GM18498 (cell line): ENCODE measurements at regions not wholly inside any gene's neighbourhood (a gene's known extent, or its start where the extent isn't known, plus 50 kb on each side); places are given as distances from the start of the nearest gene placed in this dataset.

Experiments
- ATAC-seq: cut with Tn5 transposase; IDR thresholded peaks from one replicate; pipeline ENCODE4 v1.9.1; 2021; ENCODE audit warnings: mild to moderate bottlenecking, moderate library complexity; ENCODE audit not compliant: unreplicated experiment

DNA sequence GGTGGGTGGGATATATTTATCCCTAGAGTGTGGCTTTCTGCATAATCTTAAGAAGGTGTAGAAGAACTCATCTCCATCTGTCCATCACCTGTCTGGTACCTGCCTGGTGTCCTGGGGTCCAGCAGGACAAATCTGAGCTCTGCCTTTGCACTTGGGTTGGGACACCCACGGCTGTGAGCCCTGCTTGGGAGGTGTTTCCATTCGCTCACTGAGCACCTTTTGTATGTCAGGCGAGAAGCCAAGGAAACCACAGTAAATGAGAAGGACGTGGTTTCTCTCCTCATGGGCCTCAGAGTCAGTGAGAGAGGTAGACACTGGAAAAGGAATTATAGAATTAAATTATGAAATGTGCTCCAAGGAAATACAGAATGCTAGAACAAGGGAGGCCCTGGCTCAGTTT is 555.9 kb downstream of the MIAT start:
- no peak for ATAC-seq

DNA sequence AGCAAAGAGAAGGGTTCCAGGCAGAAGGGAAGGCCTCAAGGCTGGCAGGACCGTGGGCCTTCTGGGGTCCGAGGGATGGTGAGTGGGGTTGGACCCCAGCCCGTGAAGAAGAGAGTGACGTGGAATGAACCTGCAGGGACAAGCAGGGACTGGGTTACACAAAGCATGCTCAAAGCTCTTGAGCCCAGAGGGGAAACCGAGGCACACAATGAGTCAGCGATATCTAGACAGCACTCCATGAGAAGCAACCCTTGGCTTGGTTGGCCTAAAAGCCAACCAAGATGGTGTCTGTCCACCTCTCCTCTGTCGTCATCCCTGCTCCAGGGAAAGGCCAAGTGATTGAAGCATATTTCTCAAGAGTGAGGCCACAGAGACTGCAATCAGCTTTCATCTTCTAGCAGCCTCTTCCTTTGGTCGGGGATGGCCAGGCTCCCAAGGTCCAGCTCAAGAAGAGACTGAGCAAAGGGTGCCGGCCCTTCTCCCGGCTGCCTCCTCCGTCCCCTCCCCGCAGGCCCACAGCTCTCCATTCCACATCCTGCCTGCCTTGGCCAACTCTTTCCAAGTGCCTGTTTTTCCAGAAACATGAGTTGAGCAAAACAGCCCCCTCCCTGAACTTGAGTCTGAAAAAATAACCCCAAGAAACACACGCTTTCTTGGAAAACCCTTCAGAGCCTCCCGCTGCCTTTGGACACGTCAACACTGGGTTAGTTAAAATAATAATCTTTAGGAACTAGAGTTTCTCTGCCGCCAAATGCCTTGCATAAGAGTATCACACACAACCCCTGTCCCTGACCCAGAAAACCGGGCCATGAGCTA is 556.6 kb downstream of the MIAT start:
- ATAC-seq = no peak

DNA sequence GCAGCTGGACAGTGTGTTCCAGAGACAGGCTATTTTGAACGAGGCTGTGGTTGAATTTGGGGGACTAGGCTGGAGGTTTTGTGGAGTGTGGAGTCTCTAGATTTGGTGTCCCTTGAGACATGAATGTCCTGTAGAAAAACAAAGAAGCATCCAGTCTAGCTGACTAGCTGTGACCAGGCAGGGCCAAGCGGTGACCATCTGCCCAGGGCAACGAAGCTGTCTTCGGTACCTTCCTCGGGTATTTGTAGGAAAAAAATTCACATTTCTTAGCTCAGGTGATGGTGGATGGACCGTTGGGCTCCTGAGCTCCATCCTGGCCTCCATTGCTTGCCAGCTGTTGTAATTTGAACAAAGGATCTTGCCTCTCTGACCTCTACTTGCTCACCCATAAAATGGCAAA is 557.3 kb downstream of the MIAT start:
- ATAC-seq = no peak

DNA sequence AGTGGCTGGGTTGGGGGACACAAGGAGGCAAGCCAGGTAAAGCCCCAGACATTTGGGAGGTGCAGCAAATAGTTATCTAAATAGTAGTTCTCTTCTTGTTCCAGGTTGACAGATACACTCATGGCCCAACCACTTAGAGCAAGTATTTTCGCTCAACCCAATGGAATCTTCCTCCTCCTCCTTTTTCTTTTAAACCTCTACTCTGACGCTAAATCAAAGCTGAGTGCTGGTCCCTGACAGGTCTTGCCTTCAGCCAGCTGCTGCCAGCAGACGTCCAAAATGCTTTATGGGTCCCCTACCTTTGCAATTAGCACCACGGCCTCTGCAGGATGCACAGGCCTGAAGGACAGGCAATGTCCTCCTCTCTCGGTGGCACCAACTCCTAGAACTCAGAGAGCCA is 558.5 kb downstream of the MIAT start:
- ATAC-seq = no peak

DNA sequence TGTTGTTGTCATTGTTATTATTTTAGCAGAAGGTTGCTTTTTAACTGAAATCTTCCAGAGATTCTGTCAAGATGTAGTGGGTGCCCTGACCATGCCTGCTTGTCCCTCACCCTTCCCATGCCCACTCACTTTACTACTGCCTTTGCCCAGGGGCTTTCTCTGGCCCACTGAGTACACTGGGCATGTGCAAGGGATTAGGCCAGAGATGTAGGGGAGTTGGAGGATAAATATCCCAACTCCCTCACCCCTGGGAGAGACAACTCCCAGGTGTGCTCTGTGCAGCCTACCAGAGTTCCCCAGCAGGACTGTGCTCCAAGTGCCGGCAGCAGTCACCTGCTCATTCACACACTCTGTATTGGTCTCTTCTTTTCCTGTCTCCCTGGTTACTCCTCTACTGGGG is 559.1 kb downstream of the MIAT start:
- ATAC-seq = no peak

DNA sequence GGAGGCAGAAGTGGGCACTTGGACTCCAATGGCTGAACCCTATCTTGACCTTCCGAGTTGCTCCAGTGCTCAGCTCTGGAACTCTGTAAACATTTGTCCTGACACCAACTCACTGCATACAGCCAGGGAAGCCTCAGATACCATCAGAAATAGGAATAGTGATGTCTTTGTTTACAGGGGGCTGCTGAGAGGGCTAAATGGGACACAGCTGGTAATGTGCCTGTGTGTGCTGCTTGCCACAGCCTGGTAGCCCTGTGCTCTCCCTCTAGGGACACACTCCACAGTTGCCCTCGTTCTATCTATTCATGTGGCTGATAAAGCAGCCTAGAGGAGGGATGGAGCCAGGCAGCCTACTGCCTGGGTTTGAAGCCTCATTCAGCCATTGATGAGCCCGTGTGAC is 559.8 kb downstream of the MIAT start:
- no peak for ATAC-seq

DNA sequence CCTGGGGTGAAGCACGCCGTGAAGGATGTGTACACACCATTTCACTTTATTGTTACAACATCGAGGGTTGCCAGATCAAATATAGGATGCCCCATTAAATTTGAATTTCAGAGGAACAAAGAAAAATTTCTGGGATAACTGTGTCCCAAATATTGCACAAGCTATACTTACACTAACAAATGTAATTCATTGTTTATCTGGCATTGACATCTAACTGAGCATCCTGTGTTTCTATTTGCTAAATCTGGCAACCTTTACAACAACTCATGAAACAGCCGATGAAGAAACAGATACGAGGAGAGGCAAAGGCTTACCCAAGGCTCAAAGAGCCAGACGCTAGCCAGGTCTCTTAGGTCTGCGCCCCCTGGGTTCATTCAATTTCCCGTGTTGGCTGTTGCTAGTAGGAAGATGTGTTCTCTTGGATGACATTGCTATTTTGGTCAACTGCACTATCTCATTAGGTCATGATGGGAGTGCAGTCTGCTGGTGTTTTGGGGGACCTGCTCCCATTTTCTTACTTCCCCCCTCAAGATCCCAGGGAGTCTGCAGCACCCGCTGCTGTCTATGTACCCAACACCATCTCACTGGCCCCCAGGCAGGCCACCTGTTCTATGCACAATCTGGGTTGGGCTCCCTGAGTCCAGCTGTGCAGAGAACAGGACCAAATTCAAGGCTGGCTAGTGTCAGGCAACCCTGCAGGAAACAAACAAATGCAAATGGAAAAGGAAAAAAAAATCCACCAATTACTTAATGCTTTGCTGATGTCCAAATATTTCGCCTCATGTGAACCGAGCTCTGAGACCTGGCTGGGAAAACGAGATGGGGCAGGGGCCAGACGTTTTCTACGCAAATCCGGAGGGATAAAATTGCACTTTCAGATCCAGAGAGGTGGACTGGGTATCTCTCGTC is 560.9 kb downstream of the MIAT start:
- ATAC-seq = no peak

DNA sequence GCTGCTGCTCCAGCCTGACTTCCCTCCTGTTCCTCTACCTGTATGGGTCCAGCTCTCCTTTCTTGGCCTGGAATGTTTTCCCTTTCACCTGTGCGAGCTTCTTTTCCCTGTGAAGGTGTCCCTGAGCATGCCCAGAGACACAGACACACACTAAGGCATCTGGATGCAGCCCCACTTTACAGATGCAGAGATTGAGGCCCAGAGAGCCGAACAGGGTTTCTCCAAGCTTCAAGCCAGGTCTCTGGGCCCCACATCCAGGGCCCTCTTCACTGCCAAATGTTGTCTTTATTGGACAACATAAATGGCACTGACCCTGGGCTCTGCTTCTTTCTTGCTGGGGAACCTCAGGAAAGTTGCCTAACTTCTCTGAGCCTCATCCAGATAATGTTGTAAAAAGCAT is 561.6 kb downstream of the MIAT start:
- ATAC-seq = no peak

DNA sequence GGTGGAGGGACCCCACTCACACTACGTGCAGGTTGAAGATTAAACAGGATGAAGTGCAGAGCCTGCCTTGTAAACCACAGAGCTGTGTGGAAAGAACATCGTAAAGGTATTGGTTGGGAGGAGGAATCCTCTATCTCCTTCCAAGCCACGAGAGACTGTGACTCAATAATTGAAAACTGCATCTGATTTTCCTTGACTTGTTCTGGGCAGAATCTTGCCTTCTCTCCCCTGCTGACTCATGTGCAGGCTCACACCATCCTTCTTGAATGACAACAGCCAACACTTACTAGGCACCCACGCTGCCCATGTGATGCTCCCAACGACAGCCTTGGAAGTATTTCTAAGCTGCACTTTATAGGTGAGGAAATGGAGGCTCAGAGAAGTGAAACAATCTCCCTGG is 563.0 kb downstream of the MIAT start:
- no peak for ATAC-seq

DNA sequence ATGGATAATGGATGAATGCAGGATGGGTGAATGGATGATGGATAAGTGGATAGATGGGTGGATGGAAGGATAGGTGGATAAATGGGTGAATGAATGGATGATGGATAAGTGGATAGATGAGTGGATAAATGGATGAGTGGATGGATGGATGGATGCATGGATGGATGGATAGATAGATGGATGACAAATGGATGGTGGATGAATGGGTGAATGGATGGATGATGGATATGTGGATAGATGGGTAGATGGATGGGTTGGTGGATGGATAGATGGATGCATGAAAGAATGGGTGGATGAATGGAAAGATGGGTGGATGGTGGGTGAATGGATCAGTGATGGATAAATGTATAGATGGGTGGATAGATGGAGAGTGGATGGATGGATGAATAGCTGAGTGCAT is 564.8 kb downstream of the MIAT start:
- ATAC-seq = no peak

DNA sequence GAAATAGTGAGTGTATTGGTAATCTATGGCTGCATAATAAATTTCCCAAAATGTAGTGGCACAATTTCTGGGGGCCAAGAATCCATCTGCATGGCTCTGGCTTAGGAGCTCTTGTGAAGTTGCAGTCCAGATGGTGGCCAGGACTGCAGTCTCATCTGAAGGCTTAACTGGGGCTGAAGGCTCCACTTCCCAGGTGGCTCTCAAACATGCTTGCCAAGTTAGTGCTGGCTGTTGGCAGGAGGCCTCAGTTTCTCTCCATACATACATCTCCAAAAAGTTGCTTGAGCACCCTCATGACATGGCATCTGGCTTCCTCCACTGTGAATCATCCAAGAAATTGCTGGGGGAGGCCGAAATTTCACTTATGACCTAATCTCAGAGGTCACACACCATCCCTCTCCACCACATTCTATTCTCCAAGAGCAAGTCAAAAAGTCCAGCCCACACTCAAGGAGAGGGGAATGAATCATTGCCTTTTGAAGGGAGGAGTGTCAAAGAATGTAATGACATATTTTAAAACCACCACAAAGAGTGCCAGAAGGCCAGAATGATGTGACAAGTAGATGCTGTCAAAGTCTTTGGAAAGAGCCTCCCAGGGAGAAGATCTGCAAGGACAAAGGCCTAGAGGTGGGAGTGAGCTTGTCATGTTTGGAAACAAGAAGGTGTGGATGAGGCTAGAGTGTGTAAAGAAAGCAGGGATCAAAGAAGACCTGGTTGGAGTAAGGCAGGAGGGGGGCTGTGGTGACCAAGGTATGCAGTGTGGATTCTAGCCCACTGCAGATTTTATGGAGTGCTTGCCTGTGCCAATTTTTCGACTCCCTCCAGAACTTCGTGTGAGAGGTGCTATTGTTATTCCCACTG is 566.2 kb downstream of the MIAT start:
- ATAC-seq = no peak

DNA sequence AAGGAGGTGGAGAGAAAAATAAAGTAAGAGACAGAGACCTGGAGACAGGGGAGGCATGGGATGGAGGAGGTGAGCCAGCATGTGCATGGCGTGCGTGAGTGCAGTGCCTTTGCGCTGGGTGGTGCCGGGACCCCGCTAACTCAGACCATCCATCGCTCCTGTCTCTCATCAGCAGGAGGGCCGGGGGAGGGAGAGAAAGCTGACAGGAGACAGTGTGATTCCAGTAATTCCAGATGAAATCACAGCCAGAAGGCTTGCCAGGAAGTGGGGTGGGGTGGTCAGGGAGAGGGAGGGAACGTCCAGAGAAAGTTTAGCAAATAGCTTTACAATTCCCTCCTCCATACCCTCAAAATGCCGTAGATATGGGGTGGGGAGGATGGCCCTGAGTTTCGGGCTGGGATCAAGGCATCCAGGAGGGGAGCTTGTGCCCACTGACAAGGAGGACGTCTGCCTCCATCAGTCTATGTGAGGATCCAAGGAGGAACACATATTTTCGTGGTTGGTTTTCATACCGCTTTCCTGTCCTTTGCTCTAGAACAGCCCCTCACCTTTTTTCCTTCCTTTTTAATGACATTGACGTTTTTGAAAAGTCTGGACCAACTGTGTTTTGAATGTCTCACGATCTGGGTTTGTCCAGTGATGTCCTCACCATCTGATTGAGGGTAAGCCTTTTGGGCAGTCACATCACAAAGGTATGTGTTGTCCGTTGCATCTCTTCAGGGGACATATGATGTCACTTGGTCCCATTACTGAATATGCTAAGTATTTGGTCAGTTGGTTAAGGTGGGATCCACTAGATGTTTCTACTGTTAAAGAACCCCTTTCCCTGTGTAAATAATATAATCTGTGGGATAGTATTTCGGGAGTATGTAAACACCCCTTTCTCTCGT is 567.3 kb downstream of the MIAT start:
- no peak for ATAC-seq

DNA sequence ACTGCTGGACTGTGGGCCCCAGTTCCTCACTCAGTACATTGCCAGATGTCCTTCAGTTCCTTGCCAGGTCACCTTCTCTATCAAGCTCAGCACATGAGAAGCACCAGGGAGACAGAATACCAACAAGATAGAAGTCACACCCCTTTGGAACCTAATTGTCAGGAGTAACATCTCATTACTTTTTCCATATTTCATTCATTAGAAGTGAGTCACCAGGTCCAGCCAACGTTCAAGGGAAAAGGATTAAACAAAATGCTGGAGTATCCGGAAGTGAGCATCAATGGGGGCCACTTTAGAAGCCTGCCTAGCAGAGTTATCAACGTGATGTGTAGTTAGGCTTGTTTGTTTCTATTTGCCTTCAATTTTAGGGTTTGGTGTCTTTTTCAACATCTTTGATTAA is 569.3 kb downstream of the MIAT start:
- no peak for ATAC-seq

DNA sequence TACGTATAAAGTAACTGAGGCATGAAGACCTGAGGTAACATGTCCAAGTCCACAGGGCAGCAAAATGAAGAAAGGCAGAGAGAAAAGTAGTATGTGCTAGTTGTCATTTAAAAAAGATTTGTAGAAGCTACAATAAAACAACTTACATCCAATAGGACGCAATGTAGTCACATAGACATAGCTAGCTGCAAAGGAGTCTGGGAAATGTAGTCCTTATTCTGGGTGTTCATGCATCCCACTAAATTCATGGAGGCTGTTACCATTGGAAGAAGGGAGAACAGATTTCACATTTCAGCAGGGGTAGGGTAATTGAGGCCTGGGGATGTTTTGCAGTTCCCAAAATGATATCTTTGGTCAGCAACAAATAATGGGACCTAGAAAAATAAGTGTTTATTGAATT is 571.4 kb downstream of the MIAT start:
- ATAC-seq = no peak

DNA sequence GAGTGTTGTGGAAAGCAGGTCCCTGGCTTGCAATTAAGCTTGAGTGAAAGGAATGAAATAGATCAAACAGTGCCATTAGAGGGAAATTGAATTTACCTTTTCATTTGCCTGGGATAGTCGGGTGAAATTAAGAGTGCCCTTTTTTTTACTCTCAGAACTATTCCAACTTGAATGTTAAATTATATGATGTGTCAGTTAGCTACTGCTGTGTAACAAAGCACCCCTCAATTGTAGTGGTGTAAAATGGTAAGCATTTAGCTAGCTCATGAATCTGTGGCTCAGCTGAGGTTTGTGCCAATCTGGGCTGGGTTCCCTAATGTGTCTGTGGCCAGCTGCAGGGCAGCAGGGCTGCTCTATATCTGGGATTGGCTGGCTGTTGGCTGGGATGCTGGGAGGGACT is 571.4 kb downstream of the MN1 start:
- ATAC-seq = no peak

DNA sequence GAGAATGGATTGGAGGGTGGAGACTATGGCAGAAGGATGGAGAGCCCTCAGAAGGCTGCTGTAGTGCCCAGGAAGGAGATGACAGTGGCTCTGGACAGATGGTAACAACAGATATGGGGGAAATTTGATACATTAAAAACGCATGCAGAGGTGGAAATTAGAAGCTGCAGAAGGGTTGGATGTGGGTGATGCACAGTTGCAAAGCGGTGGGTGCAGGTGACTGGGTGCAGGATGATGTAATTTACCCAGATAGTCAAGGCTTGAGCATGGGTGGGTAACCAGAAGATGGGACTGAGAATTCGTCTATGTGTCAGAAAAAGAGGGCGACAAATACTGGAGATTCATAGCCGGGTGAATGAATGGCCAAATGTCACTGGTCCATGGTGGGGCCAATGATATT is 570.3 kb downstream of the MN1 start:
- ATAC-seq = no peak

DNA sequence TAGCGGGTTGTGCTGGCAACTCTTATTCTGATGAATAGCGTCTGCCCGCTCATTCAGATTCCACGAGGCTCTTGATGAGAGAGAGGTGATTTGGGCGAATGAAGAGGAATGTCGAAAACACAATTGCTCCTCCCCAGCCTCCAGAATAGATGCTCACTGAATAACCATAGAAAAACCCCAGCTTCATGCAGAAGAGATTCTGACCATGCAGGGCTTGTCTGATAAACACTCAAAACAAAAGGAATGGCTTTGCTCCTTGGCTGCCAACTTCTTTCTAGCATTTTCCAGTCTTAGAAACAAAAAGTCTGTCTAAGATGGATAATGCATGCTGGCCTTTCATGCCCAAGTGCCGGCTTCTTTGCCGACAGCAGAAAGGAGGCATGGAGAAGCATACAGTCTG is 569.5 kb downstream of the MN1 start:
- ATAC-seq = no peak

DNA sequence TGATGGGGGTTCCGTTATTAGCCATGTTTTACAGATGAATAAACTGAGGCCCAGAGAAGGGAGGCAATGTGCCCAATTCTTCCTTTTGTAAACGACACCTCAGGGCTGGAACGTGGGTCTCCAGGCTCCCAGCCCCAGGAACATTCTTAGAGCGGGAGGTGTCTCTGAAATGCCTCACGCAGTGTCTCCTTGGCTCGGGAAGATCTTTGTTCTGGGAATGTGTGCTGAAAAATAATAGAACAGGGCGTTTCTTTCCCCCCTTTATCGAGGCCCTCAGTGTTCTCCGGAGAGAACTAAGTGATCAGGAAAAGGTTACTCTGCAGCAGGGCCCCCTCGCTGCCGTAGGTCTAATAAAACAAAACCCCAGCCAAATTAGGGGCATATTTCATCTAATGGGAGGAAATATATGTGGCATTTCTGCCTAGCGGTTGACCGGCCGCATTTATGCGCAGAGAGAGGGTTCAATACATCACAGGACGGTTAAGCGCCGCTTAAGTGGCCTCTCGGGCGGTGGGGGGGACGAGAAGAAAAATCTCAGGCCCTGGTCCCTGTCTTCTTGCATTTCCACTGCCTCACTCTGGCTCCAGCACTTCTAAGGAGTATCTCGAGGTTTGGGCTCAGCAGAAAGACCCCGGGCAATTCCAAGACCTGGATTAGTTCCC is 564.3 kb downstream of the MN1 start:
- ATAC-seq = no peak

DNA sequence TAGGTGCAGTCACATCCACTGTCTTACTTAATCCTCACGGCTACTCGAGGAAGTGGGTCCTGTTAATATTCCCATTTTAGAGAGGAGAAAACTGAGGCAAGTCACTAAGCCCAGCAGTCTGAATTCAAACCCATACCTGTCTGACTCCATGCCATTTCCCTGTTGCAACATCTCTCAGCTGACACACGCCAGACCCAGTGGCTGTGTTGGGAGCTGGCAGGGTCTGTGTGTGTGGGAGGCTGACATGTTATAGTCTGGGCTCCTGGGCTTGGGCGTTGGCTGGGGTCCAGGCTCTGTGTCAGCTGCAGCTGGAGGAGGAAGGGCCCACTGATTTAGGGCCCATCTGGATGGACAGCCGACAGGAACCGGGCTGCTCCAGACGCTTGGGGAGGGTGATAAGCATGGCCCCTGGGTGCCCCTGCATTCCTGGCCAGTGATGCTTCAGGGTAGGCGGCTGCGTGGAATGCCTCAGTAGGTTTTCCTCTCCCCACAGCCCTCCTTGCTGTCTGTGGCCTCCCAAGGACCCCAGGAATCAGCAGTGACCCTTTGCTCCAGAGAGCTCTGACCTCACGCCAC is 562.5 kb downstream of the MN1 start:
- ATAC-seq = no peak
